SK-N-SH treated with all-trans-retinoic acid at 6 μM for 48 hours (cell line): ENCODE measurements at regions not wholly inside any gene's neighbourhood (a gene's known extent, or its start where the extent isn't known, plus 50 kb on each side); places are given as distances from the start of the nearest gene placed in this dataset.

Source experiments
- ATAC-seq: fragments of 200-7000 bp; cut with Tn5 transposase; 3 replicates; pipeline ENCODE4 v1.9.1; 2020; ENCODE audit warnings: mild to moderate bottlenecking, moderate library complexity
- ARNTL ChIP-seq: fragments of 450-650 bp; formaldehyde crosslinking; IDR thresholded peaks from 2 replicates; pipeline ENCODE4 v1.5.0; 2020; ENCODE audit warnings: low read depth, mild to moderate bottlenecking, moderate library complexity, borderline replicate concordance
- CREB5 ChIP-seq: fragments of 250-450 bp; sonication (Bioruptor Pico); IDR thresholded peaks from 2 replicates; pipeline ENCODE4 v1.5.1; 2020; ENCODE audit warnings: low read depth, mild to moderate bottlenecking, moderate library complexity
- CSDC2 ChIP-seq: fragments of 250-450 bp; sonication (Bioruptor Pico); IDR thresholded peaks from 2 replicates; pipeline ENCODE4 v1.5.0; 2020; ENCODE audit warnings: mild to moderate bottlenecking, moderate library complexity
- ESRRG ChIP-seq: fragments of 250-450 bp; sonication (Bioruptor Pico); IDR thresholded peaks from 2 replicates; pipeline ENCODE4 v1.6.1; 2021; ENCODE audit warnings: mild to moderate bottlenecking
- GLIS3 ChIP-seq: fragments of 250-450 bp; sonication (Bioruptor Pico); IDR thresholded peaks from 2 replicates; pipeline ENCODE4 v1.5.0; 2020; ENCODE audit warnings: mild to moderate bottlenecking, moderate library complexity
- ISL1 ChIP-seq: fragments of 250-450 bp; sonication (Bioruptor Pico); IDR thresholded peaks from 2 replicates; pipeline ENCODE4 v2.1.2; 2022; ENCODE audit warnings: mild to moderate bottlenecking, moderate library complexity
- OSR1 ChIP-seq: fragments of 250-450 bp; sonication (Bioruptor Pico); IDR thresholded peaks from 2 replicates; pipeline ENCODE4 v1.8.0; 2022; ENCODE audit warnings: moderate library complexity, mild to moderate bottlenecking, inconsistent platforms
- PPARA ChIP-seq: fragments of 250-450 bp; sonication (Bioruptor Pico); IDR thresholded peaks from 2 replicates; pipeline ENCODE4 v1.5.0; 2020; ENCODE audit warnings: mild to moderate bottlenecking, borderline replicate concordance
- RARB ChIP-seq: fragments of 250-450 bp; sonication (Bioruptor Pico); IDR thresholded peaks from 2 replicates; pipeline ENCODE4 v1.8.0; 2021; ENCODE audit warnings: mild to moderate bottlenecking, moderate library complexity
- TCF4 ChIP-seq: fragments of 250-450 bp; sonication (Bioruptor Pico); IDR thresholded peaks from 2 replicates; pipeline ENCODE4 v1.8.0; 2021; ENCODE audit warnings: mild to moderate bottlenecking, moderate library complexity, borderline replicate concordance
- TOX ChIP-seq: fragments of 250-450 bp; sonication (Bioruptor Pico); IDR thresholded peaks from 2 replicates; pipeline ENCODE4 v1.8.0; 2021; ENCODE audit warnings: mild to moderate bottlenecking, moderate library complexity, borderline replicate concordance
- TSHZ2 ChIP-seq: fragments of 250-450 bp; sonication (Bioruptor Pico); IDR thresholded peaks from 2 replicates; pipeline ENCODE4 v1.5.0; 2020; ENCODE audit warnings: mild to moderate bottlenecking, moderate library complexity
- ZC3H10 ChIP-seq: fragments of 250-450 bp; sonication (Bioruptor Pico); IDR thresholded peaks from 2 replicates; pipeline ENCODE4 v1.5.1; 2021; ENCODE audit warnings: mild to moderate bottlenecking, moderate library complexity
- ZFP3 ChIP-seq: fragments of 250-450 bp; sonication (Bioruptor Pico); IDR thresholded peaks from 2 replicates; pipeline ENCODE4 v1.5.0; 2020; ENCODE audit warnings: mild to moderate bottlenecking, moderate library complexity
- ZFP30 ChIP-seq: fragments of 450-650 bp; formaldehyde crosslinking; IDR thresholded peaks from 2 replicates; pipeline ENCODE4 v1.5.0; 2022; ENCODE audit warnings: mild to moderate bottlenecking, moderate library complexity
- ZNF565 ChIP-seq: fragments of 450-650 bp; formaldehyde crosslinking; conservative IDR thresholded peaks from 2 replicates; pipeline ENCODE4 v1.5.0; 2020; ENCODE audit warnings: low read depth, mild to moderate bottlenecking, moderate library complexity
- ZNF70 ChIP-seq: fragments of 450-650 bp; formaldehyde crosslinking; IDR thresholded peaks from 2 replicates; pipeline ENCODE4 v1.5.0; 2020; ENCODE audit warnings: mild to moderate bottlenecking, moderate library complexity
- ZNF8 ChIP-seq: fragments of 450-650 bp; formaldehyde crosslinking; IDR thresholded peaks from 2 replicates; pipeline ENCODE4 v1.5.0; 2020; ENCODE audit warnings: mild to moderate bottlenecking, moderate library complexity
- TF ChIP-seq, protein P1 (sequence below): fragments of 250-450 bp; sonication (Bioruptor Pico); IDR thresholded peaks from 2 replicates; pipeline ENCODE4 v1.5.1; 2021; ENCODE audit warnings: mild to moderate bottlenecking, moderate library complexity
- TF ChIP-seq, protein P2 (sequence below): fragments of 250-450 bp; sonication (Bioruptor Pico); IDR thresholded peaks from 2 replicates; pipeline ENCODE4 v1.8.0; 2020; ENCODE audit warnings: mild to moderate bottlenecking, moderate library complexity, borderline replicate concordance
- TF ChIP-seq, protein P3 (sequence below): fragments of 250-450 bp; sonication (Bioruptor Pico); IDR thresholded peaks from 2 replicates; pipeline ENCODE4 v1.8.0; 2021; ENCODE audit warnings: low read depth, mild to moderate bottlenecking, moderate library complexity, borderline replicate concordance

- ATAC-seq = no peak
- no peak for TF ChIP-seq TSHZ2 (CRISPR knock-in tag)
- TF ChIP-seq RARB (CRISPR knock-in tag) = no peak
- TF ChIP-seq ZNF70 (CRISPR knock-in tag) = no peak
- no peak for TF ChIP-seq ZFP30
- TF ChIP-seq TCF4 (CRISPR knock-in tag) = no peak
- no peak for TF ChIP-seq ZFP3 (CRISPR knock-in tag)
- TF ChIP-seq TOX (CRISPR knock-in tag) = no peak
- TF ChIP-seq ZNF565 (CRISPR knock-in tag) = no peak
- no peak for TF ChIP-seq CSDC2 (CRISPR knock-in tag)
- TF ChIP-seq ARNTL (CRISPR knock-in tag) = no peak
- no peak for TF ChIP-seq PPARA (CRISPR knock-in tag)
These were observed 254.4 kb downstream of the KCNE4 start for GRCh38 chr2:223306371-223306770.

DNA sequence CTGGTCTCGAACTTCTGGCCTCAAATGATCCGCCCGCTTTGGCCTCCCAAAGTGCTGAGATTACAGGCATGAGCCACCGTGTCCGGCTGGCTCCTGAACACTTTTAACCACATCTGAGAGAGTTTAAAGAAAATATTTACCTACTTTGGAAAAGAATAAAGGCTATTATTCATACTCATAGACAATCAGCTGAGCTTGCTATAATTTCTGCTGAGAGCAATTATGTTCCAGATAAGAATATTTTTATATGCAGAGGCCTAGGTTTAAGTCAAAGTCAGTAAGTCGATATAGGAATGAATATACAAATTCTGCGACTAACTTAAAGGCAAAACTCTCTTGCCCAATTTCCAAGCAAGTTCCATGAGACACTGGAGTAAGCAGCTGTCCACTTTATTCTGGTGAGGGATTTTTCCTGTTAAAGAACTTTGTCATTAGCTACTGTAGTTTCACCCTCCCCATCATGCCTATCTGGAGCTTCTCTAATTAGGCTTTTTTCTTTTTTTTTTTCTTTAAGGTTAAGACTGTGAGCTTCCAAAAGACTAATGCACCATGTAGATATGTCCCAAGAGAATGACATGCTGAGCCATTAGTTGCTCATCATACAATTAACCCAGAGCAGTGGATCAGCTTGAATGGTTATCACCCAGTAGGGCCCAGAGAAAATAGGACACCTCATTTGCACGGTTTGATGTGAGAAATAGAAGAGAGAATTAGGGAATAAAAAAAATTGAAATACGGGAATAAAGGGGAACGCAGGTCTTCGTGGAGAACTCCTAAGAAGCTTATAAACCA is 260.1 kb downstream of the KCNE4 start:
- no peak for ATAC-seq
- TF ChIP-seq, protein P1, sequence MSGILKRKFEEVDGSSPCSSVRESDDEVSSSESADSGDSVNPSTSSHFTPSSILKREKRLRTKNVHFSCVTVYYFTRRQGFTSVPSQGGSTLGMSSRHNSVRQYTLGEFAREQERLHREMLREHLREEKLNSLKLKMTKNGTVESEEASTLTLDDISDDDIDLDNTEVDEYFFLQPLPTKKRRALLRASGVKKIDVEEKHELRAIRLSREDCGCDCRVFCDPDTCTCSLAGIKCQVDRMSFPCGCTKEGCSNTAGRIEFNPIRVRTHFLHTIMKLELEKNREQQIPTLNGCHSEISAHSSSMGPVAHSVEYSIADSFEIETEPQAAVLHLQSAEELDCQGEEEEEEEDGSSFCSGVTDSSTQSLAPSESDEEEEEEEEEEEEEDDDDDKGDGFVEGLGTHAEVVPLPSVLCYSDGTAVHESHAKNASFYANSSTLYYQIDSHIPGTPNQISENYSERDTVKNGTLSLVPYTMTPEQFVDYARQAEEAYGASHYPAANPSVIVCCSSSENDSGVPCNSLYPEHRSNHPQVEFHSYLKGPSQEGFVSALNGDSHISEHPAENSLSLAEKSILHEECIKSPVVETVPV = no peak
- no peak for TF ChIP-seq TCF4 (CRISPR knock-in tag)
- no peak for TF ChIP-seq ESRRG (CRISPR knock-in tag)
- no peak for TF ChIP-seq CREB5 (CRISPR knock-in tag)
- TF ChIP-seq TSHZ2 (CRISPR knock-in tag) = no peak
- TF ChIP-seq ARNTL (CRISPR knock-in tag) = no peak
- no peak for TF ChIP-seq ZC3H10 (CRISPR knock-in tag)
- TF ChIP-seq ZNF8 (CRISPR knock-in tag) = no peak
- no peak for TF ChIP-seq ISL1 (CRISPR knock-in tag)
- no peak for TF ChIP-seq TOX (CRISPR knock-in tag)

GRCh38 chr2:223313101-223313500 is 261.1 kb downstream of the KCNE4 start:
- ATAC-seq = no peak
- TF ChIP-seq ESRRG (CRISPR knock-in tag) = no peak
- TF ChIP-seq, protein P2, sequence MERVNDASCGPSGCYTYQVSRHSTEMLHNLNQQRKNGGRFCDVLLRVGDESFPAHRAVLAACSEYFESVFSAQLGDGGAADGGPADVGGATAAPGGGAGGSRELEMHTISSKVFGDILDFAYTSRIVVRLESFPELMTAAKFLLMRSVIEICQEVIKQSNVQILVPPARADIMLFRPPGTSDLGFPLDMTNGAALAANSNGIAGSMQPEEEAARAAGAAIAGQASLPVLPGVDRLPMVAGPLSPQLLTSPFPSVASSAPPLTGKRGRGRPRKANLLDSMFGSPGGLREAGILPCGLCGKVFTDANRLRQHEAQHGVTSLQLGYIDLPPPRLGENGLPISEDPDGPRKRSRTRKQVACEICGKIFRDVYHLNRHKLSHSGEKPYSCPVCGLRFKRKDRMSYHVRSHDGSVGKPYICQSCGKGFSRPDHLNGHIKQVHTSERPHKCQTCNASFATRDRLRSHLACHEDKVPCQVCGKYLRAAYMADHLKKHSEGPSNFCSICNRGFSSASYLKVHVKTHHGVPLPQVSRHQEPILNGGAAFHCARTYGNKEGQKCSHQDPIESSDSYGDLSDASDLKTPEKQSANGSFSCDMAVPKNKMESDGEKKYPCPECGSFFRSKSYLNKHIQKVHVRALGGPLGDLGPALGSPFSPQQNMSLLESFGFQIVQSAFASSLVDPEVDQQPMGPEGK (CRISPR knock-in tag) = no peak
- TF ChIP-seq ZNF8 (CRISPR knock-in tag) = no peak
- TF ChIP-seq PPARA (CRISPR knock-in tag) = no peak
- no peak for TF ChIP-seq ARNTL (CRISPR knock-in tag)
- no peak for TF ChIP-seq ZNF565 (CRISPR knock-in tag)
- TF ChIP-seq, protein P1 = no peak
- no peak for TF ChIP-seq TOX (CRISPR knock-in tag)
- TF ChIP-seq OSR1 = no peak
- no peak for TF ChIP-seq ZNF70 (CRISPR knock-in tag)
- TF ChIP-seq, protein P3, sequence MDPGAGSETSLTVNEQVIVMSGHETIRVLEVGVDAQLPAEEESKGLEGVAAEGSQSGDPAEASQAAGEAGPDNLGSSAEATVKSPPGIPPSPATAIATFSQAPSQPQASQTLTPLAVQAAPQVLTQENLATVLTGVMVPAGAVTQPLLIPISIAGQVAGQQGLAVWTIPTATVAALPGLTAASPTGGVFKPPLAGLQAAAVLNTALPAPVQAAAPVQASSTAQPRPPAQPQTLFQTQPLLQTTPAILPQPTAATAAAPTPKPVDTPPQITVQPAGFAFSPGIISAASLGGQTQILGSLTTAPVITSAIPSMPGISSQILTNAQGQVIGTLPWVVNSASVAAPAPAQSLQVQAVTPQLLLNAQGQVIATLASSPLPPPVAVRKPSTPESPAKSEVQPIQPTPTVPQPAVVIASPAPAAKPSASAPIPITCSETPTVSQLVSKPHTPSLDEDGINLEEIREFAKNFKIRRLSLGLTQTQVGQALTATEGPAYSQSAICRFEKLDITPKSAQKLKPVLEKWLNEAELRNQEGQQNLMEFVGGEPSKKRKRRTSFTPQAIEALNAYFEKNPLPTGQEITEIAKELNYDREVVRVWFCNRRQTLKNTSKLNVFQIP (CRISPR knock-in tag) = no peak
- no peak for TF ChIP-seq ZFP3 (CRISPR knock-in tag)
- TF ChIP-seq GLIS3 (CRISPR knock-in tag) = no peak
